ENCODE measurements at regions not wholly inside any gene's neighbourhood (a gene's known extent, or its start where the extent isn't known, plus 50 kb on each side); places are given as distances from the start of the nearest gene placed in this dataset.

- POLR2A ChIA-PET = no interaction called here
These were observed 475.4 kb upstream of the FAT3 start for GRCh38 chr11:91749251-91749650.

GRCh38 chr11:91742155-91742554 is 482.5 kb upstream of the FAT3 start:
- DNase-seq (ENCODE audit: low read depth, low spot score) = no peak
- no peak for FAIRE-seq
- no TSS peak for BruUV-seq (replicated peaks)
- Histone ChIP-seq H3K27ac (ENCODE audit: insufficient read depth, low read depth, low read length) (no peak overlapping the region), H2AFZ (ENCODE audit: low read depth, low read length) (no peak overlapping the region), H3K36me3 (ENCODE audit: control insufficient read depth in 2 of 2, extremely low read depth in 1 of 2, insufficient read depth in 2 of 2, low read length in 2 of 2) (no peaks in the 10 kb centered on the region), H3K27me3 (ENCODE audit: control insufficient read depth in 2 of 2, insufficient read depth in 2 of 2, low read length in 2 of 2) (no peaks in the 10 kb centered on the region), H3K9me1 (replicated peaks; ENCODE audit: control insufficient read depth, extremely low read depth, insufficient read depth, low read length) (no peaks in the 10 kb centered on the region), H4K20me1 (replicated peaks; ENCODE audit: control insufficient read depth, extremely low read depth, insufficient read depth, low read length) (no peaks in the 10 kb centered on the region), H3K9ac (replicated peaks; ENCODE audit: extremely low read depth, insufficient read depth, low read length) (no peak overlapping the region), H3K4me3 (replicated peaks in 1 of 3; ENCODE audit: insufficient read depth in 1 of 3, low read depth in 1 of 3, low read length in 3 of 3) (no peak overlapping the region), H3K79me2 (ENCODE audit: control insufficient read depth, insufficient read depth, low read length) (no peaks in the 10 kb centered on the region), H3K9me3 (replicated peaks; ENCODE audit: control insufficient read depth, insufficient read depth, low read length) (no peaks in the 10 kb centered on the region), H3K4me2 (ENCODE audit: insufficient read depth, low read length) (no peak overlapping the region), H3K4me1 (ENCODE audit: control insufficient read depth, extremely low read depth, insufficient read depth, low read length) (no peaks in the 10 kb centered on the region)
- POLR2A ChIA-PET = no interaction called here
- CTCF ChIA-PET = no interaction called here
- dilution Hi-C loops (cut with MboI; ENCODE audit: extremely low pct_ligation_motif_present, low sequenced_read_pairs) (no loop called here), intact Hi-C loops (cut with micrococcal nuclease) (no loop called here)
- TF ChIP-seq GATA2 (IDR thresholded peaks at IDR 0.05; ENCODE audit: insufficient read depth, insufficient read length, low read depth, low read length) (no peak), CTCF (IDR thresholded peaks at IDR 0.05; ENCODE audit: extremely low read depth in 1 of 2, insufficient read depth in 1 of 2, low read depth in 1 of 2, low read length in 2 of 2) (no peak), POLR2AphosphoS5 (IDR thresholded peaks at IDR 0.05; ENCODE audit: insufficient read depth, low read depth, low read length) (no peak), MYC (IDR thresholded peaks at IDR 0.05; ENCODE audit: low read depth, low read length) (no peak), FOS (IDR thresholded peaks at IDR 0.05; ENCODE audit: borderline replicate concordance, insufficient read depth, low read length) (no peak), EZH2 (IDR thresholded peaks at IDR 0.05; ENCODE audit: borderline replicate concordance, low read depth, low read length, severe bottlenecking) (no peak), POLR2A (IDR thresholded peaks at IDR 0.05; ENCODE audit: low read depth, low read length) (no peak), JUN (IDR thresholded peaks at IDR 0.05; ENCODE audit: borderline replicate concordance, insufficient read depth, insufficient read length, low read depth) (no peak), MAX (IDR thresholded peaks at IDR 0.05; ENCODE audit: insufficient read depth, insufficient read length) (no peak)

More at GRCh38 chr11:91749251-91749650, 475.4 kb upstream of the FAT3 start:
- no peak overlapping the region for H3K4me3 ChIP-seq (replicated peaks in 1 of 3; ENCODE audit: insufficient read depth in 1 of 3, low read depth in 1 of 3, low read length in 3 of 3)
- no peak for DNase-seq (ENCODE audit: low read depth, low spot score)
- CTCF ChIA-PET = no interaction called here
- TF ChIP-seq POLR2A (IDR thresholded peaks at IDR 0.05; ENCODE audit: low read depth, low read length) (no peak), MAX (IDR thresholded peaks at IDR 0.05; ENCODE audit: insufficient read depth, insufficient read length) (no peak), FOS (IDR thresholded peaks at IDR 0.05; ENCODE audit: borderline replicate concordance, insufficient read depth, low read length) (no peak)
- H3K36me3 ChIP-seq (ENCODE audit: control insufficient read depth in 2 of 2, extremely low read depth in 1 of 2, insufficient read depth in 2 of 2, low read length in 2 of 2) = no peaks in the 10 kb centered on the region
- H4K20me1 ChIP-seq (replicated peaks; ENCODE audit: control insufficient read depth, extremely low read depth, insufficient read depth, low read length) = no peaks in the 10 kb centered on the region
- dilution Hi-C loops (cut with MboI; ENCODE audit: extremely low pct_ligation_motif_present, low sequenced_read_pairs) (no loop called here), intact Hi-C loops (cut with micrococcal nuclease) (no loop called here)
- H3K9me3 ChIP-seq (replicated peaks; ENCODE audit: control insufficient read depth, insufficient read depth, low read length) = peaks cover 1% of the 10 kb centered on the region
- H3K4me1 ChIP-seq (ENCODE audit: control insufficient read depth, extremely low read depth, insufficient read depth, low read length) = no peaks in the 10 kb centered on the region
- H3K79me2 ChIP-seq (ENCODE audit: control insufficient read depth, insufficient read depth, low read length) = no peaks in the 10 kb centered on the region
- H3K4me2 ChIP-seq (ENCODE audit: insufficient read depth, low read length) = no peak overlapping the region
- FAIRE-seq = no peak
- no peak overlapping the region for H3K9ac ChIP-seq (replicated peaks; ENCODE audit: extremely low read depth, insufficient read depth, low read length)
- no peak overlapping the region for H3K27ac ChIP-seq (ENCODE audit: insufficient read depth, low read depth, low read length)
- H2AFZ ChIP-seq (ENCODE audit: low read depth, low read length) = no peak overlapping the region
- BruUV-seq (replicated peaks) = no TSS peak
- no peaks in the 10 kb centered on the region for H3K27me3 ChIP-seq (ENCODE audit: control insufficient read depth in 2 of 2, insufficient read depth in 2 of 2, low read length in 2 of 2)
- no peaks in the 10 kb centered on the region for H3K9me1 ChIP-seq (replicated peaks; ENCODE audit: control insufficient read depth, extremely low read depth, insufficient read depth, low read length)

Data from endothelial cell of umbilical vein (primary cell).